Immature natural killer cell (primary cell): ENCODE measurements at regions not wholly inside any gene's neighbourhood (a gene's known extent, or its start where the extent isn't known, plus 50 kb on each side); places are given as distances from the start of the nearest gene placed in this dataset.
A peak's percentile ranks its signal among the peaks of the same experiment; 100 is the strongest.

Source experiments
- DNase-seq, 3 donors: peaks; one replicate each; pipeline ENCODE4 v3.0.0; 2022; ENCODE audit warnings: mixed read lengths in 1 of 3
- H3K27ac Mint-ChIP-seq, 6 donors: one replicate each; pipeline ENCODE4 v1.8.0; 2020; ENCODE audit warnings: mixed read lengths in 6 of 6, mild to moderate bottlenecking in 5 of 6, inconsistent platforms in 4 of 6, moderate library complexity in 3 of 6
- H3K27me3 Mint-ChIP-seq, 3 donors: one replicate each; pipeline ENCODE4 v1.8.0; 2020 to 2021; ENCODE audit warnings: low read depth in 3 of 3, mild to moderate bottlenecking in 3 of 3, mixed read lengths in 3 of 3, moderate library complexity in 3 of 3, inconsistent platforms in 1 of 3
- H3K36me3 Mint-ChIP-seq, 3 donors: one replicate each; pipeline ENCODE4 v1.8.0; 2020; ENCODE audit warnings: mixed read lengths in 3 of 3, inconsistent platforms in 2 of 3, mild to moderate bottlenecking in 2 of 3
- H3K4me1 Mint-ChIP-seq, 2 donors: one replicate each; pipeline ENCODE4 v1.8.0; 2020; ENCODE audit warnings: inconsistent platforms in 2 of 2, mild to moderate bottlenecking in 2 of 2, mixed read lengths in 2 of 2, moderate library complexity in 1 of 2
- H3K4me3 Mint-ChIP-seq, 5 donors: one replicate each; pipeline ENCODE4 v1.8.0; 2020; ENCODE audit warnings: mild to moderate bottlenecking in 5 of 5, mixed read lengths in 5 of 5, inconsistent platforms in 3 of 5, moderate library complexity in 3 of 5
- H3K9me3 Mint-ChIP-seq, 6 donors: one replicate each; pipeline ENCODE4 v1.8.0; 2020; ENCODE audit warnings: mild to moderate bottlenecking in 6 of 6, mixed read lengths in 6 of 6, inconsistent platforms in 4 of 6, moderate library complexity in 3 of 6

DNA sequence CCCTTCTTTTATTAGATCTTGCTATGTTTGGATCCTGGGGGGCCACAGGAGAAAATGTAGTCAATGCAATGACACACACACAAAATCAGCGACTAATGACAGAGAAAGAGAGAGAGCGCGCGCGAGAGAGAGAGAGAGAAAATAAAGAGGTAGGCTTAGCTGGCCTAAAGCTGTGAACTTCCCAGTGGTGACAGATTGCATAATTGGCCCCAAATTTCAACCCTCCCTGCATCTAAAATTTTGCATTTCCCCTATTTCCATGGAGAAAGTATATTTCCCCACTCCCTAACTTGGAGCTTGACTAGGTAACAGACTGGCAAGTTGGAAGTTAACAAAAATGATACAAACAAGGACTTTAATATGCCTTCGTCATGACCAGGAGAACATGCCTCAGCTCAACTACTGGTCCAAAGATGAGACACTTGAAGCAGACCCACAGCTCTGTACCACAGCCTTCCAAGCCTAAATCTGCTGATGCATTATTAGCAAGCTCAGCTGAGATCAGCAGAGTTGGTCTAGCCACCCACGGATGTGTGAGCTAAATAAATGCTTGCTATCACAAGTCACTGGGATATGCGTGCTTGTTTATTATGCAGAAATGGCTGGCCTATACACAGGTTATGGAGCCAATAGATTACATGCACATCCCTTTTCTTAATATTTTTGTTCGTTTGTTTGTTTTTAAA is 118.1 kb upstream of the PRDM1 start:
- H3K4me1 Mint-ChIP-seq = no peaks in the 10 kb centered on the region
- H3K27ac Mint-ChIP-seq = no peak overlapping the region
- DNase-seq = no peak
- peaks cover 5 to 16% (median 9%) of the 10 kb centered on the region in 3 donors for H3K36me3 Mint-ChIP-seq
- H3K9me3 Mint-ChIP-seq = peaks cover 16 to 34% (median 27%) of the 10 kb centered on the region in 6 donors
- H3K27me3 Mint-ChIP-seq = peaks cover 3 to 20% (median 12%) of the 10 kb centered on the region in 3 donors
- no peak overlapping the region for H3K4me3 Mint-ChIP-seq

- H3K4me1 Mint-ChIP-seq = no peaks in the 10 kb centered on the region
- H3K4me3 Mint-ChIP-seq = no peak overlapping the region
- peaks cover under 1 to 18% (median 12%) of the 10 kb centered on the region in 6 donors for H3K9me3 Mint-ChIP-seq
- no peak for DNase-seq
- H3K27ac Mint-ChIP-seq = no peak overlapping the region
- peaks cover 0 to under 1% (median 0%) of the 10 kb centered on the region in 3 donors for H3K36me3 Mint-ChIP-seq
- peaks cover 0 to 8% (median 4%) of the 10 kb centered on the region in 3 donors for H3K27me3 Mint-ChIP-seq
Observed at GRCh38 chr6:105966481-105966880, 119.7 kb upstream of the PRDM1 start.

DNA sequence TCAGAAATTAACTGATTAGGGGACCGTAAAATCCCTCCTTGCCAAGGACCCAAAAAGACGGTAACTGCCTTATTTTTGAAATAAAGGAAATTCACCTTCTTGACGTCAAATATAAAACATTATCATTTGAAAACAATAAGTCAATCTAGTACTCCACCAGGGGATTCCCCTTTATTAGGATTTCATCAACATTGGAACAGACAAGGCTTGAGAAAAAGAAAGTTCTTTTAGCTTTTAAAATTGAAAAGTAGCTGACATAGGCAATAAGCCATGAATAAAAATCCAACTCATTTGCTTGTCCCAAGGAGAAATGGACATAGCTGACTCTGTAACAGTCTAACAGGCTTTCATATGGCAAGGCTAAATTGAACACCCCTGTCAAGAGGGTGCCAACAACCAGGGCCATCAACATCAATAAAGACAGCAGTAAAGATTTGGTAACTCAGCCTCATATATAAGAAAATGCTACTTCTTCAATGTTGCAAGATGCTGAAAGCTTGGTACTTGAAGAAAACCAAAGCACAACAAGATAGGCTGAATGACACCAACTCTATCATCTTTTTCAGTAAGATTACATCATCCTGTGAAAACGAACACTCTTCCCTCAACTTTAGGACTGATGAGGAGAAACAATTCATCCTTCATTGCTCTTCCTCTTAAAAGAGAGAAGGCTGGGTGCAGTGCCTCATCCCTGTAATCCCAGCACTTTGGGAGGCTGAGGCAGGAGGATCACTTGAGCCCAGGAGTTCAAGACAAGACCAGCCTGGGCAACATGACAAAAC is 121.0 kb upstream of the PRDM1 start:
- H3K27me3 Mint-ChIP-seq = peaks cover 2 to 4% (median 3%) of the 10 kb centered on the region in 3 donors
- H3K4me1 Mint-ChIP-seq = no peaks in the 10 kb centered on the region
- peaks cover 0 to 10% (median 5%) of the 10 kb centered on the region in 6 donors for H3K9me3 Mint-ChIP-seq
- DNase-seq = no peak
- H3K4me3 Mint-ChIP-seq = no peak overlapping the region
- H3K36me3 Mint-ChIP-seq = no peaks in the 10 kb centered on the region
- H3K27ac Mint-ChIP-seq = no peak overlapping the region

DNA sequence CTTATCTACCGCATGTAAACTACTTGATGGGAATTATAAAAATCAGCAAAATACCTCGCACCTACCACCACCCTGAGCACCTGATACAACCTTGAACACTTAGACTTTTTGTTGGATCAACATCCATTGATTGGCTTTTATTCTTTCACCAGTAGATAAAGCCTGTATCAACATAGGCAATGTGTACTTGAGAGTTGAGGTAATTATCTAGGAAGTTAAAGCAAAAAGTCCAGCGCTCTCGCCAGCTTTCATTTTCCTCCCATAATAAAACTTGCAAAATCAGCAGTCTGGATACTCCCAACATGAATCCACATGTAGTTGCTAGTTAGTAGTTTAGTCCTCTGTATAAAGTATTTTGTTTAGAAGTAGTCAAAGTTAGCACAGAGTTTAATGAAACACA is 132.0 kb upstream of the PRDM1 start:
- DNase-seq = no peak

GRCh38 chr6:105952772-105953690 is 133.1 kb upstream of the PRDM1 start:
- DNase-seq = no peak
- peaks cover 0 to 5% (median 0%) of the 10 kb centered on the region in 3 donors for H3K36me3 Mint-ChIP-seq
- no peaks in the 10 kb centered on the region for H3K9me3 Mint-ChIP-seq
- H3K27ac Mint-ChIP-seq = no peak overlapping the region
- H3K4me3 Mint-ChIP-seq = no peak overlapping the region
- H3K27me3 Mint-ChIP-seq = peaks cover 0 to 3% (median 1%) of the 10 kb centered on the region in 3 donors
- H3K4me1 Mint-ChIP-seq = no peaks in the 10 kb centered on the region

More for the DNA sequence above, 132.0 kb upstream of the PRDM1 start:
- H3K4me1 Mint-ChIP-seq = no peaks in the 10 kb centered on the region
- H3K9me3 Mint-ChIP-seq = no peaks in the 10 kb centered on the region
- peaks cover 0 to 3% (median 1%) of the 10 kb centered on the region in 3 donors for H3K27me3 Mint-ChIP-seq
- H3K36me3 Mint-ChIP-seq = no peaks in the 10 kb centered on the region
- H3K27ac Mint-ChIP-seq = no peak overlapping the region
- H3K4me3 Mint-ChIP-seq = no peak overlapping the region

GRCh38 chr6:105952326-105952725 is 133.8 kb upstream of the PRDM1 start:
- Mint-ChIP-seq H3K4me3 (no peak overlapping the region), H3K27me3 (peaks cover 0 to 5% (median 1%) of the 10 kb centered on the region in 3 donors), H3K4me1 (no peaks in the 10 kb centered on the region), H3K9me3 (no peaks in the 10 kb centered on the region), H3K27ac (no peak overlapping the region), H3K36me3 (peaks cover 0 to 5% (median 0%) of the 10 kb centered on the region in 3 donors)
- no peak for DNase-seq

GRCh38 chr6:105951322-105951721 is 134.8 kb upstream of the PRDM1 start:
- Mint-ChIP-seq H3K36me3 (peaks cover 0 to 5% (median 0%) of the 10 kb centered on the region in 3 donors), H3K27me3 (peaks cover 0 to 5% (median 0%) of the 10 kb centered on the region in 3 donors), H3K4me3 (no peak overlapping the region), H3K4me1 (no peaks in the 10 kb centered on the region), H3K9me3 (no peaks in the 10 kb centered on the region), H3K27ac (no peak overlapping the region)
- DNase-seq = no peak

GRCh38 chr6:105949869-105950268 is 136.3 kb upstream of the PRDM1 start:
- DNase-seq = no peak
- Mint-ChIP-seq H3K27ac (peak overlapping the region in 1 of 6 donors; percentile 11), H3K4me1 (no peaks in the 10 kb centered on the region), H3K27me3 (peaks cover 0 to 2% (median 2%) of the 10 kb centered on the region in 3 donors), H3K36me3 (peaks cover 0 to 8% (median 0%) of the 10 kb centered on the region in 3 donors), H3K9me3 (no peaks in the 10 kb centered on the region), H3K4me3 (no peak overlapping the region)

- Mint-ChIP-seq H3K4me3 (no peak overlapping the region), H3K36me3 (peaks cover 0 to 3% (median 0%) of the 10 kb centered on the region in 3 donors), H3K4me1 (peaks cover 0 to 3% of the 10 kb centered on the region in 2 donors), H3K9me3 (no peaks in the 10 kb centered on the region), H3K27me3 (peaks cover 2 to 6% (median 5%) of the 10 kb centered on the region in 3 donors), H3K27ac (no peak overlapping the region)
- DNase-seq = no peak
Observed at GRCh38 chr6:105943514-105943913, 142.6 kb upstream of the PRDM1 start.

DNA sequence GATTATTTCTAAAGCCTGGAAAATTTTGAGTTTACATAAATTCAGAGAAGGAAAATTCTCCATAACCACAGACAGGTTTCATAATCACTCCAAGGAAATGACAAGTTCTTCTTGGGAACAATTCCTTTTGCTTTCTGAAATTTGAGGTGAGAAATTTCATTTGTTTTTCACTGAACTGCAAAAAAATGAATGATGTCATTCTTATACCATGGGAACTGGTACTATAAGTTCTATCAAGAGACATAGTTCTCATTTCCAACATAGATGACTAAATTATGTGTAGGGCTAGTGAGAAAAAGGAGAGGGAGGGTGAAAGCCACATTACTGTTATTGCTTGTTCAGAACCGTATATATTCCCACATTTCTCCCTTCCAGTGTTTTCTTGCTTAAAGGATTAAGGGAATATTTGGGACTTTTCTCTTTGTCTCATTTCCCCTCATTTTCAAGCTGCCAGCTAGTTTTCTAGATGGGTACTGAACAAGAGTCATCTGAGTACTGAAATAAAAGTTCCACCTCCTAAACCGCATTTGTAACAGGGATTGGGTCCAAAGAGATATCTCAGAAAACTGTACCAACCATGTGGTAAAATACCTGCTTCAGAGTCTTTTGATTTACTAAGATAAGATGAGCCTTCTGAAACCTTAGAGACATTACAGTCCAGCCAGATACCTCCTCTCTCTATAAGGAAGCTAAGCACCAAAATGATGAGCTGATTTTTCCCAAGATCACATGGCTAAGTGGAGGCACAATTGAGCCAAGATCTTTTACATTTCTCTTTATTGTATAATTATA is 144.3 kb upstream of the PRDM1 start:
- peaks cover 0 to 3% of the 10 kb centered on the region in 2 donors for H3K4me1 Mint-ChIP-seq
- no peak overlapping the region for H3K4me3 Mint-ChIP-seq
- peaks cover 0 to 7% (median 6%) of the 10 kb centered on the region in 3 donors for H3K27me3 Mint-ChIP-seq
- H3K36me3 Mint-ChIP-seq = peaks cover 0 to 3% (median 0%) of the 10 kb centered on the region in 3 donors
- no peak overlapping the region for H3K27ac Mint-ChIP-seq
- H3K9me3 Mint-ChIP-seq = no peaks in the 10 kb centered on the region
- no peak for DNase-seq

GRCh38 chr6:105940990-105941389 is 145.1 kb upstream of the PRDM1 start:
- Mint-ChIP-seq H3K9me3 (no peaks in the 10 kb centered on the region), H3K4me3 (no peak overlapping the region), H3K36me3 (peaks cover 0 to 3% (median 0%) of the 10 kb centered on the region in 3 donors), H3K27ac (no peak overlapping the region), H3K4me1 (peaks cover 0 to 3% of the 10 kb centered on the region in 2 donors), H3K27me3 (peaks cover 0 to 7% (median 6%) of the 10 kb centered on the region in 3 donors)
- DNase-seq = no peak

DNA sequence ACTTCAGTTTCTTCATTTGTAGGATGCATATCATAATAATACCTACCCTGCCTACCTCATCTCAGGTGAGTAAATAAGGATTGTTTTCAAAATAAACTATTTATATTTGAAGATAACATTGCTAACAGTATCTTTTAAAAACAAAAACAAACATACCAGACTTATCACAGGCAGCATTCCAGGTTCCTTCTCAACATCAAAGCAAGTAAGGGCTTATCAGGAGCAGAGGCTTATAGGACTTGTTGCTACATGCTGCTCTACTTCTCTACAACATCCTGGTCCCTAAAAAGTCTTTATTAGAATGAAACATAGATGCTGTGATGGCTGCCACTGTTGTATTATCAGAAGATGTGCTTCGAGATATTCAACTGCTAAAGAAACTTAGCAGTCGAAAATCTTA is 149.2 kb upstream of the PRDM1 start:
- H3K9me3 Mint-ChIP-seq = no peaks in the 10 kb centered on the region
- H3K4me1 Mint-ChIP-seq = peaks cover 0 to 3% of the 10 kb centered on the region in 2 donors
- H3K27me3 Mint-ChIP-seq = peaks cover 0 to 4% (median 2%) of the 10 kb centered on the region in 3 donors
- H3K4me3 Mint-ChIP-seq = no peak overlapping the region
- no peak for DNase-seq
- H3K27ac Mint-ChIP-seq = no peak overlapping the region
- no peaks in the 10 kb centered on the region for H3K36me3 Mint-ChIP-seq

DNA sequence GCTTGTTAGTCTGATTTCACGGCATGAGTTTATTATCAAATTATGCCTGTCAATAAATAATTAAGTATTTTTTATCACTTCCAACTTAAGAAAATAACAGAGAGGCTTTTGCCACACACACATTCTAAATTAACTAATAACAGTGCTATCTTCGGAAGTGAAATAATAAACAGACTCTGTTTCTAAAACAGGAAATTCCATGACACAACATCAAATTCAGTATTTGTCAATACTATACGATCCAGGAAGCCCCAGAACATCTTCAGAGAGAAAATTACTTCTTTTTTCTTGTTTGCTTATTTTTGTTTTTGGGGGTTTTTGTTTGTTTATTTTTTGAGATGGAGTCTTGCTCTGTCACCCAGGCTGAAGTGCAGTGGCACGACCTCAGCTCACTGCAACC is 150.7 kb upstream of the PRDM1 start:
- H3K27me3 Mint-ChIP-seq = peaks cover 2 to 4% (median 2%) of the 10 kb centered on the region in 3 donors
- no peaks in the 10 kb centered on the region for H3K9me3 Mint-ChIP-seq
- H3K4me1 Mint-ChIP-seq = peaks cover 0 to 3% of the 10 kb centered on the region in 2 donors
- no peak overlapping the region for H3K27ac Mint-ChIP-seq
- no peaks in the 10 kb centered on the region for H3K36me3 Mint-ChIP-seq
- H3K4me3 Mint-ChIP-seq = no peak overlapping the region
- DNase-seq = no peak
